Ascending aorta (tissue), 2 donors: ENCODE measurements at regions not wholly inside any gene's neighbourhood (a gene's known extent, or its start where the extent isn't known, plus 50 kb on each side); places are given as distances from the start of the nearest gene placed in this dataset.

Source experiments
- DNase-seq, 2 donors: peaks; one replicate each; pipeline ENCODE4 v3.0.0-alpha.2; 2019; ENCODE audit warnings: low spot score in 2 of 2
- H3K27ac ChIP-seq, 2 donors: fragments of 200-600 bp; sonication (generic); one replicate each; pipeline ENCODE4 v1.5.1; 2016 to 2017; ENCODE audit warnings: mild to moderate bottlenecking in 1 of 2
- H3K27me3 ChIP-seq: fragments of 200-600 bp; sonication (generic); one replicate; pipeline ENCODE4 v1.5.1; 2017
- H3K36me3 ChIP-seq, 2 donors: fragments of 200-600 bp; sonication (generic); one replicate each; pipeline ENCODE4 v1.5.1; 2016
- H3K4me1 ChIP-seq, 2 donors: fragments of 200-600 bp; sonication (generic); one replicate each; pipeline ENCODE4 v1.5.1; 2016 to 2017; ENCODE audit warnings: mild to moderate bottlenecking in 1 of 2
- H3K4me3 ChIP-seq, 2 donors: fragments of 200-600 bp; sonication (generic); one replicate each; pipeline ENCODE4 v1.5.1; 2016 to 2017; ENCODE audit warnings: mild to moderate bottlenecking in 1 of 2
- H3K9me3 ChIP-seq, 2 donors: fragments of 200-600 bp; sonication (generic); one replicate each; pipeline ENCODE4 v1.5.1; 2016
- intact Hi-C: fragments of 100-400 bp; cut with DNase I; formaldehyde crosslinking; loops from one replicate; pipeline ENCODE4 v1.15.1; 2023
- TF ChIP-seq, protein P1 (sequence below), 3 experiments: fragments of 200-600 bp in 2 of 3; fragments of 450-650 bp in 1 of 3; sonication (generic) in 2 of 3; IDR thresholded peaks; one replicate each; pipeline ENCODE4 v1.5.1; 2016 to 2019; ENCODE audit warnings: antibody characterized with exemption in 3 of 3, mild to moderate bottlenecking in 1 of 3, moderate library complexity in 1 of 3

GRCh38 chr2:217152831-217153230 lies 293.0 kb upstream of the TNP1 start:
- no peak for DNase-seq
- intact Hi-C loops = no loop called here

DNA sequence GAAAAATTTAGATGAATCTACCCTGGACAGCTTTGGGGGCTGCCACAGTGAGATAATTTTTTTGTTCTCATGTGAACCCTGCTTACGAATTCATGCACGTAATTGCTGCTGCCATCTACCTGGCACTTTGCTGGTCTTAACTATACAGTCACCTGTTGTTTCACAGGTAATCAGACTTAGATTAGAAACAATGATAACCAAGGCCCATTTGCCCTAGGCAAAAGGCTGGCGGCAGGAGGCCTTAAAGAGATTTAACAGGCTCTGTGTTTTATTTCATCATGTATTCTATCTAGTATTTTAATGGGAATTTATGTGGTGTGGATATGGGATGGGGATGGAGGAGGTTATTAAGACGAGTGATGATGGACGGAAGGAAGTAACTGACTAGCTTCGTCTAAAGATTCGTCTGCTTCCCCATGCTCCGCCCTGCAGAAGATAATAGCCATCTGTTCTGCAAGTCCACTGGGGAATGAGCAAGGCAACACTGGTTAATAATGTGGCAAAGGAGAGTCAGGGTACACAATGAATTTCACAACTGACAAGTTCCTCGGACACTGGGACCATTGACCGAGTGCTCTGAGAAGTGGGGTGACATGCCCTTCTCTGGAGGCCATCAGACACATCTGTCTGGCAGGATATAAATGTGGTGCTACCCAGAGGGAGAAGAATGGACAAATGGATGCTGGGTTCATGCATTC lies 291.8 kb upstream of the TNP1 start:
- TF ChIP-seq, protein P1, sequence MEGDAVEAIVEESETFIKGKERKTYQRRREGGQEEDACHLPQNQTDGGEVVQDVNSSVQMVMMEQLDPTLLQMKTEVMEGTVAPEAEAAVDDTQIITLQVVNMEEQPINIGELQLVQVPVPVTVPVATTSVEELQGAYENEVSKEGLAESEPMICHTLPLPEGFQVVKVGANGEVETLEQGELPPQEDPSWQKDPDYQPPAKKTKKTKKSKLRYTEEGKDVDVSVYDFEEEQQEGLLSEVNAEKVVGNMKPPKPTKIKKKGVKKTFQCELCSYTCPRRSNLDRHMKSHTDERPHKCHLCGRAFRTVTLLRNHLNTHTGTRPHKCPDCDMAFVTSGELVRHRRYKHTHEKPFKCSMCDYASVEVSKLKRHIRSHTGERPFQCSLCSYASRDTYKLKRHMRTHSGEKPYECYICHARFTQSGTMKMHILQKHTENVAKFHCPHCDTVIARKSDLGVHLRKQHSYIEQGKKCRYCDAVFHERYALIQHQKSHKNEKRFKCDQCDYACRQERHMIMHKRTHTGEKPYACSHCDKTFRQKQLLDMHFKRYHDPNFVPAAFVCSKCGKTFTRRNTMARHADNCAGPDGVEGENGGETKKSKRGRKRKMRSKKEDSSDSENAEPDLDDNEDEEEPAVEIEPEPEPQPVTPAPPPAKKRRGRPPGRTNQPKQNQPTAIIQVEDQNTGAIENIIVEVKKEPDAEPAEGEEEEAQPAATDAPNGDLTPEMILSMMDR (IDR thresholded peaks at IDR 0.05) = no peak
- no peaks in the 10 kb centered on the region for H3K4me1 ChIP-seq
- no peak overlapping the region for H3K4me3 ChIP-seq
- no peak overlapping the region for H3K27ac ChIP-seq
- no peaks in the 10 kb centered on the region for H3K9me3 ChIP-seq
- intact Hi-C loops = no loop called here
- no peaks in the 10 kb centered on the region for H3K27me3 ChIP-seq
- H3K36me3 ChIP-seq = no peaks in the 10 kb centered on the region
- no peak for DNase-seq

More at GRCh38 chr2:217152831-217153230, 293.0 kb upstream of the TNP1 start:
- Histone ChIP-seq H3K9me3 (no peaks in the 10 kb centered on the region), H3K27me3 (no peaks in the 10 kb centered on the region), H3K4me3 (no peak overlapping the region), H3K4me1 (no peaks in the 10 kb centered on the region), H3K36me3 (no peaks in the 10 kb centered on the region), H3K27ac (no peak overlapping the region)
- TF ChIP-seq, protein P1 (IDR thresholded peaks at IDR 0.05) = no peak

DNA sequence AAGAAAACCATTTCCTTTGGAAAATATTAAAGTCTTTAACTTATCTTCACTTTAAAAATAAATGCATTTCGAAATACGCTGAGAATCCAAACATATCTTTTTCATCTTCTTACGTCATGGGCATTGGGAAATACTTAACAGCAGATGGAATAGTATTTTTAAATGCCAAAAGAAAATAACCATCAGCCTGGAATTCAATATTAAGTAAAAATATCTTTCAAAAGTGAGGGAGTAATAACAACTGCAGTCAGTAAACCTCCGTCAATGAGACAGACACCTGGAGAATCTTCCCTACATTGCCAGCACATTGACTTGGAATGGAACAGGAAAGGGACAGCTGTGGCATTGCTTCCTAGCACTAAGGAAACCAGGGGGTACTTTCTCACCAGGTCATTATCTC lies 290.4 kb upstream of the TNP1 start:
- Histone ChIP-seq H3K9me3 (no peaks in the 10 kb centered on the region), H3K4me1 (no peaks in the 10 kb centered on the region), H3K27me3 (no peaks in the 10 kb centered on the region), H3K27ac (no peak overlapping the region), H3K4me3 (no peak overlapping the region), H3K36me3 (no peaks in the 10 kb centered on the region)
- intact Hi-C loops = no loop called here
- TF ChIP-seq, protein P1 (IDR thresholded peaks at IDR 0.05) = no peak
- DNase-seq = no peak

GRCh38 chr2:217149087-217149660 lies 289.3 kb upstream of the TNP1 start:
- H3K27me3 ChIP-seq = no peaks in the 10 kb centered on the region
- no peaks in the 10 kb centered on the region for H3K36me3 ChIP-seq
- no peak overlapping the region for H3K27ac ChIP-seq
- TF ChIP-seq, protein P1 (IDR thresholded peaks at IDR 0.05) = no peak
- no peaks in the 10 kb centered on the region for H3K9me3 ChIP-seq
- H3K4me1 ChIP-seq = no peaks in the 10 kb centered on the region
- no peak overlapping the region for H3K4me3 ChIP-seq
- DNase-seq = no peak
- intact Hi-C loops = no loop called here

GRCh38 chr2:217147818-217148217 lies 288.0 kb upstream of the TNP1 start:
- Histone ChIP-seq H3K27me3 (no peaks in the 10 kb centered on the region), H3K9me3 (no peaks in the 10 kb centered on the region), H3K4me1 (no peaks in the 10 kb centered on the region), H3K4me3 (no peak overlapping the region), H3K36me3 (no peaks in the 10 kb centered on the region), H3K27ac (no peak overlapping the region)
- intact Hi-C loops = no loop called here
- DNase-seq = no peak
- TF ChIP-seq, protein P1 (IDR thresholded peaks at IDR 0.05) = no peak
